ENCODE measurements at regions not wholly inside any gene's neighbourhood (a gene's known extent, or its start where the extent isn't known, plus 50 kb on each side); places are given as distances from the start of the nearest gene placed in this dataset.

DNA sequence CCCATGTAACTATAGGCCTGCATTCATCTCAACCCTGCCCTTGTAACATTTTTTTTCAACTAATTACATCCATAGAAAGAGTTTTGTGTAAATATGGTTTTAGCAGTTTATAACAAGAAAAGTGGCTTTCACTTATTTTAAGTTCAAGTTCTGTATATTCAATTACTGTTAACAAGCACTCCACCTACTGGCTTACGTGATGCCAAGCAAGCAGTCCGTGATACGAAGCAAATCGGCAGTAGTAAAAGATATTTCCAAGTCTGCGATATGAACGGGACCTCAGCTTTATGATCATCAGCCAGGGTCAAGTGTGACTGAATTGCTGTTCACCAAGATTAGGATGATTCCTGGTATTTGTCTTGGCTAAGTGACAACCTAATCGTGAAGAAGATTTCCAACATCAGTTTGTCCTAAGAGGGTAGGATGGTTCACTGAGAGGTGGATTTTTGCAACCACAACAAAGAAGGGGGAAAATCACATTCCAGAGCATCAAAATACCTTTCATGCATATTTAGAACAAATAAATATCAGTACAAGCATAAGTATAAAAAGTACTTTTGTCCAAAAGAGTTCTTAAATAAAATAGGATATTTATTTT, 456.2 kb downstream of the FOXG1 start:
- peak; percentile 73 for DNase-seq

- DNase-seq = no peak
These were observed 457.4 kb downstream of the FOXG1 start for GRCh38 chr14:29223947-29224346.

- no peak for DNase-seq
These were observed 461.0 kb downstream of the FOXG1 start for GRCh38 chr14:29227631-29228030.

GRCh38 chr14:29232153-29232552, 465.6 kb downstream of the FOXG1 start:
- DNase-seq = no peak

GRCh38 chr14:29232711-29233110, 466.1 kb downstream of the FOXG1 start:
- no peak for DNase-seq

DNA sequence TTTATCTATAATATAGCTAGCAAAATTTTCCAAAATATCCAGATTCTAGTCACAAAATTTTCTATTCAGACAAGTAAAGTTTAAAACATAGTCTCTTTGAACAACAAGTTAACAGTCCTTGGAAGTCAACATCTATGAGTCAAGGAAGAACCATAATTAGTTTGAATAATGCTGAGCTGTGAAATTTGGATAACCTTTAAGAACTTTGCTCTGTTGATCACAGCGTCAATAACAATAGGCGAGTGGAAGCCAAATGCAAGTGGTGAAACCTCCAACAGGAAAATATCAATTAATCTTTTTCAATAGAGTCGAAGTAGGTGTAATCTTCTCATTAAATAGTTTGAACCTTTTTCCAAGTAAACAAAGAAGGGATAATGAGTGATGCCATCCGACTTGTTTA, 466.6 kb downstream of the FOXG1 start:
- no peak for DNase-seq

DNA sequence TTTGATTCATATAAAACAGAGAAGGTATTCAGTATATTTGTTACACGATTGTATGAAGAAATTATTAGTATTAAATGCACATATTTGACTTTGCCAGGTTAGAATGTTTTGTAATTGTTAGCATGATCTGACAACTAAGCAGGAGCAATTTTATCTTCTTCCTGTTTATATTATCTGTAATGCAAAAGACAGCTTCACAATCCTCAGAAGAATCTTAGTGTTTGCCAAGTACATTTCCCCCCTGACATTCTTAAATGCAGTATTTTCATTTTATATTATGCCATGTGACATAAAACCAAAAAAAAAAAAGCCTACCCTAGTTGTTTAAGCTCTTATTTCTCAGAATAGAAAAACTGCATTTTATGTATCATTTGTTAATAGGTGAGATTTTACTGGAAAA, 469.4 kb downstream of the FOXG1 start:
- DNase-seq = no peak

DNA sequence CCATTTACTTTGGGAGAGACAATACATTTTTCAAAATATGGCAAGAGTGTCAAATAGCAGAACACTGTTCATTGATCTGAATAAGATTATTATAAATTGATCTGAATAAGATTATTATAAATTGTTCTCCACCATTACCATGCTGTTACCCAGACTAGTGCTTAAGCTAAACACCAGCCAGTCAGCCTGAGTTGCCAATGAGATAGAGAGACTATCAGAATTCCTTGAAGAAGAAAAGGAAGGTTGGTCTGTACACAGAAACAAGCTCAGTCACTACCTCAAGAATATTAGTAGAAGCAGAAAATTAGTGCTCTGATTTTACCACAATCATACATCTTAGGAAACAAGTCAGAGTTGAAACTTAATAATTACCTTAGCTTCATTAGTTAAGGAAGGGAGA, 469.8 kb downstream of the FOXG1 start:
- DNase-seq = no peak

GRCh38 chr14:29236848-29237247, 470.3 kb downstream of the FOXG1 start:
- DNase-seq = no peak

- no peak for DNase-seq
These were observed 473.5 kb downstream of the FOXG1 start for GRCh38 chr14:29240066-29240465.

- peak; percentile 91 for DNase-seq
These were observed 476.5 kb downstream of the FOXG1 start for GRCh38 chr14:29242755-29243754.

DNA sequence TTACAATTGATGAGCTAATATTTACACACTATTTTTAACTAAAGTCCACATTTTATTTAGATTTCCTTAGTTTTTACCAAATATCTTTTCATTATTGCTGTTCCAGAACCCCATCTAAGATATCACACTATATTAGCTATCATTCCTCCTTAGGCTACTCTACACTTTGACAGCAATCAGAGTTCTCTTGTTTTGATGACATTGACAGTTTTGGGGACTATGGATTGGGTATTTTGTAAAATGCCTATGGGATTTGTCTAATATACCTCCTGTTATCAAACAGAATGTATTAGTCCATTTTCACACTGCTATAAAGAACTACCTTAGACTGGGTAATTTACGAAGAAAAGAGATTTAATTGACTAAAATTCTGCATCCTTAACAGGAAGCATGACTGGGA, 489.1 kb downstream of the FOXG1 start:
- DNase-seq = no peak

DNA sequence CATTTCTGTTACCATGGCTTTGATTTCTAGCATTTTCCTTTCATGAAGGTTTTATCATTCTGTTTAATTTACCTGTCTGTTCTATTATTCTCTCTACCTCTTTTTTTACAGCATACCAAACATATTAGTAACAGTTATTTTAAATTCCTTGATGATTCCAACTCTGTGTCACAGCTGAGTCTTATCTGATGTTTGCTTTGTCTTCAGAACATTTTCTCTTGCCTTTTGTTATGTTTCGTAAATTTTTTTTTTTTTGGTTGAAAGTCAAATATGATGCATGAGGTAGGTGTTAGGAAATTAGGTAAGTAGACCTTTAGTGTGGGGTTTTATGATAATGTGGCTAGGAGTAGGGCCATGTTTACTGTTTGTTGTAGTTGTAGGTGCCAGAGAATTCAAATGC, 496.4 kb downstream of the FOXG1 start:
- DNase-seq = no peak

GRCh38 chr14:29264865-29265264, 498.3 kb downstream of the FOXG1 start:
- no peak for DNase-seq

DNA sequence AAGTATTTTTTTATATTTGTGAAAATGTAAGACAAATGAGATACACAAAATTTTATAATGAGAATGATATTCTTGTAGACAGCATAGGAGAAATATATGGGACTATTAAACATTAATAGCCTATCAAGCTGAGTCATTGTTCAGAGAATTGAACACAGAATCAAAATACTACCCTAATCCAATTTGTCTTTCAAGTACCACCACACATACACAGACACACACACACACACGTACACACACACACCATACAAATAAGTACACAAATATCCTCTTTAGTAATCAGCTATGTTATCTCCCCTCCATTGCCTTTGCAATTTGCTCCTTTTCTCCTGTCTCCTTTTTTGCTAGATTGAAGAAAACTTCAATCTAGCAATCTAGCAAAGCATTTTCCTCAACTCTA, 499.3 kb downstream of the FOXG1 start:
- no peak for DNase-seq

- no peak for DNase-seq
These were observed 505.1 kb downstream of the FOXG1 start for GRCh38 chr14:29271669-29272068.

DNA sequence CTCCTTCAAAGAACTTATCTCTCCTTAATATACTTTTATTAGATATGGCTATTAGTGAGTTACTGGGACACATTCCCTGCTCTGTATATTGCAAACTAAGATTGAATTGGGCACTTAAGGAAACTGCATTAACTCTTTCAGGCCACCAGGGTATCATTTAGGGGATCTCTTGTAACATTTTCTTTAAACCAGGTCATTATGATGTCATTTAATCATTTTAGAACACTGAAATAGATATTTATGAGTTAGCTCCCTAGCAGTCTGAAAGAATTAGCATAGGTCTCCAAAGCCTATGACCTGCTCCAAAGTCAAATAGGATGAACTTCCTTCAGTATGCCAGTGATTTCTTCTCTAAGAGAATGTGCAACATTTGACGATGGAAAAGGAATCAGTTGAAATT, 506.9 kb downstream of the FOXG1 start:
- DNase-seq = no peak

DNA sequence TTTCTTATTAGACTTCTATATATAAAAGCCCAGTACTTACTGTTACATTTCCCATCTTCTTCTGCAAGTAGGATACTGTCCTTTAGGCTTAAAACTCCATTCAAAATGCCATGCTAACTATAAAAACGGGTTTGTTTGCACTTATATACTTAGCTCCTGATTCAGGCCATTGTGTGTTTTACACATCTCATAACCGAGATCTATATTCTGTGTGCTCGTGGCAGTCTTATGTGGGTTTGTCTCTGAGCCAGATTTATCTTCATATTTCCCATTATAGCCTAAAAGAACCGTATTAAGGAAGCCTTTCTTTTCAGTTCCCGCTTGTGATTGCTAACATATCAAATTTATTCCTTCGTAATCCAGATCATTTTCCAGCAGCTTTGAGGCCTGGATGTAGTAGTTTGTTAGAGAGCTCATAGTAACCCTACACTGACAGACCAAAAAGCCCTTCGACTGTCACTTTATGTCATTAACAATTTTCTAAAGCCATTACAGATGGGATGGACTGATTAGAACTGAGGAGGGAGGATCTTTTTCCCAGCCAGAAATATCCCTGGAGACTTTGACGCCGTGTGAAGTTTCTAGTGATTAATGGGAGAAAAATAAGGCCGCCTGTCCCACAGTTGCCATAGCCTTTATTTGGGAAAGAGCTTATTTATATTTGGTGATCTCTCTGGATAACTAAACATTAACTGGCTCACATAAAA, 508.5 kb downstream of the FOXG1 start:
- DNase-seq = no peak

GRCh38 chr14:29278301-29279263, 512.0 kb downstream of the FOXG1 start:
- DNase-seq = no peak

DNA sequence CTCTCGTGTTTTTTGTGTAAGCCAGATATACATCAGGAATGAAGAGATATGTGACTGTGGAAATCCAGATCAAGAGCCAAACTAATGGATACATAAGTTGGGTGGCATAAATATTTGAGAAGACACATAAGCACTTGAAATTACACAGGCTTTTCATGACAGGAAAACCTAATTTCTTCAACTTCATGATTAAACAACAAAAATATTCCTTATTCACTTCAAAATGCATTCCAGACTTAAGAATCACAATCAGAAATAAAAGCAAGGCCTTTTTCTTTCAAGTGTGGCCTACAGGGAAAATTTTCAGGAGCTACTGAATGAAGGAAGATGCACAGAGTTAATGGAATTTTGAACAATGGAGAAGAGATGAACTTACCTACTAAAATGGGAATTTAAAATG, 515.6 kb downstream of the FOXG1 start:
- DNase-seq = no peak

- DNase-seq = no peak
These were observed 523.9 kb downstream of the FOXG1 start for GRCh38 chr14:29290441-29290840.

- no peak for DNase-seq
These were observed 532.8 kb downstream of the FOXG1 start for GRCh38 chr14:29299372-29299771.

DNA sequence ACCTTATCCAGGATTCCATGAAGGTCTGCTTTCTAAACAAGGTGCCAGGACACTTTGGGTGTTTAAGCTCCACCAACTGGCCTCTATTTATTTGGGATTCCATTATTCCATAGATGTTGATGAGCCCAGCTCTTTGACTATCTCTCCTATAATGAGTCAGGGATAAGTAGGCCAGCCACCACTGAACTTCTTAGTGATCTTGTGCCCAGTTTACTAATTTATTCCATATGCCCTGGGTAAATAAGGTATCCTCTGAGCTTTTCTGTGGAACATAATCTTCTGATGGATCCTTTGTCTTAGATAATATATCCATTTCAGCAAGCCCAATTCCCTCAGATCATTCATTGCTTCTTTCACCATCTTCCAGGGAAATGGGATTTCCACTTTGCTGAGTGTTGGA, 535.0 kb downstream of the FOXG1 start:
- no peak for DNase-seq

Data from NCI-H345 (cell line).